ENCODE measurements at regions not wholly inside any gene's neighbourhood (a gene's known extent, or its start where the extent isn't known, plus 50 kb on each side); places are given as distances from the start of the nearest gene placed in this dataset.

GRCh38 chr6:56816370-56816769 lies 138.5 kb upstream of the BEND6 start:
- 0 out of 2 replicates have a peak overlapping the region, but pooled peaks have one; percentile 26 for H3K27ac ChIP-seq (ENCODE audit: low read depth)
- no peaks in the 10 kb centered on the region for H3K36me3 ChIP-seq (ENCODE audit: insufficient read depth)
- peaks cover 4% of the 10 kb centered on the region; the same call in 1 of the 2 replicates for H3F3A ChIP-seq (replicated peaks; ENCODE audit: low read depth)
- peaks cover 43% of the 10 kb centered on the region for H3K4me1 ChIP-seq (ENCODE audit: insufficient read depth)
- no peaks in the 10 kb centered on the region for H3K9me3 Mint-ChIP-seq
- H3K4me3 Mint-ChIP-seq, result no peak overlapping the region
- peaks cover 43% of the 10 kb centered on the region for H3K4me1 Mint-ChIP-seq
- no peak for ATAC-seq
- no peaks in the 10 kb centered on the region for H3K36me3 Mint-ChIP-seq (ENCODE audit: low read depth)
- peaks cover 26% of the 10 kb centered on the region for H4K20me1 ChIP-seq (replicated peaks; ENCODE audit: insufficient read depth)
- no peak for DNase-seq (ENCODE audit: low spot score)
- TF ChIP-seq ZNF462 (CRISPR knock-in tag; IDR thresholded peaks at IDR 0.05) (no peak), ZNF331 (CRISPR knock-in tag; IDR thresholded peaks at IDR 0.05; ENCODE audit: low read depth) (no peak), NANOG (IDR thresholded peaks at IDR 0.05; ENCODE audit: borderline replicate concordance) (no peak), JUNB (IDR thresholded peaks at IDR 0.05; ENCODE audit: unreplicated experiment) (no peak), CREB1 (CRISPR knock-in tag; IDR thresholded peaks at IDR 0.05; ENCODE audit: low read depth) (no peak), EZH2phosphoT487 (IDR thresholded peaks at IDR 0.05; ENCODE audit: unreplicated experiment) (no peak), ZNF114 (CRISPR knock-in tag; IDR thresholded peaks at IDR 0.05) (no peak), ETS1 (IDR thresholded peaks at IDR 0.05) (no peak), POLR2AphosphoS5 (IDR thresholded peaks at IDR 0.05; ENCODE audit: low read depth) (no peak), REST (IDR thresholded peaks at IDR 0.05; ENCODE audit: unreplicated experiment) (no peak), EZH2 (IDR thresholded peaks at IDR 0.05; ENCODE audit: low read depth, unreplicated experiment) (no peak), STAT1 (IDR thresholded peaks at IDR 0.05; ENCODE audit: unreplicated experiment) (no peak), CTCF (conservative IDR thresholded peaks at IDR 0.05; ENCODE audit: low read depth in 2 of 2) (no peak)
- H3K4me2 ChIP-seq, result no peak overlapping the region
- no peaks in the 10 kb centered on the region for H3K27me3 ChIP-seq (ENCODE audit: insufficient read depth)
- no peaks in the 10 kb centered on the region for H3K27me3 Mint-ChIP-seq (ENCODE audit: insufficient read depth, low read depth, poor library complexity)
- peaks cover 99% of the 10 kb centered on the region for H3K79me2 ChIP-seq (replicated peaks; ENCODE audit: insufficient read depth)
- no peak overlapping the region for H3K27ac Mint-ChIP-seq
- H2AFZ ChIP-seq, result no peak overlapping the region
- H3K4me3 ChIP-seq, result no peak overlapping the region
- no peaks in the 10 kb centered on the region for H3K9me2 ChIP-seq (ENCODE audit: insufficient read depth)

Data from GM23338 (cell line).